ENCODE measurements at regions not wholly inside any gene's neighbourhood (a gene's known extent, or its start where the extent isn't known, plus 50 kb on each side); places are given as distances from the start of the nearest gene placed in this dataset.

- TF ChIP-seq POLR2A (IDR thresholded peaks at IDR 0.05) (no peak), EP300 (IDR thresholded peaks at IDR 0.05) (no peak)
- TF ChIP-seq, protein P1, sequence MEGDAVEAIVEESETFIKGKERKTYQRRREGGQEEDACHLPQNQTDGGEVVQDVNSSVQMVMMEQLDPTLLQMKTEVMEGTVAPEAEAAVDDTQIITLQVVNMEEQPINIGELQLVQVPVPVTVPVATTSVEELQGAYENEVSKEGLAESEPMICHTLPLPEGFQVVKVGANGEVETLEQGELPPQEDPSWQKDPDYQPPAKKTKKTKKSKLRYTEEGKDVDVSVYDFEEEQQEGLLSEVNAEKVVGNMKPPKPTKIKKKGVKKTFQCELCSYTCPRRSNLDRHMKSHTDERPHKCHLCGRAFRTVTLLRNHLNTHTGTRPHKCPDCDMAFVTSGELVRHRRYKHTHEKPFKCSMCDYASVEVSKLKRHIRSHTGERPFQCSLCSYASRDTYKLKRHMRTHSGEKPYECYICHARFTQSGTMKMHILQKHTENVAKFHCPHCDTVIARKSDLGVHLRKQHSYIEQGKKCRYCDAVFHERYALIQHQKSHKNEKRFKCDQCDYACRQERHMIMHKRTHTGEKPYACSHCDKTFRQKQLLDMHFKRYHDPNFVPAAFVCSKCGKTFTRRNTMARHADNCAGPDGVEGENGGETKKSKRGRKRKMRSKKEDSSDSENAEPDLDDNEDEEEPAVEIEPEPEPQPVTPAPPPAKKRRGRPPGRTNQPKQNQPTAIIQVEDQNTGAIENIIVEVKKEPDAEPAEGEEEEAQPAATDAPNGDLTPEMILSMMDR (IDR thresholded peaks at IDR 0.05), result no peak
- Histone ChIP-seq H3K27me3 (no peaks in the 10 kb centered on the region), H3K4me1 (no peaks in the 10 kb centered on the region), H3K36me3 (no peaks in the 10 kb centered on the region), H3K27ac (no peak overlapping the region), H3K4me3 (no peak overlapping the region), H3K9me3 (peaks cover 0 to 6% (median 0%) of the 10 kb centered on the region in 4 donors)
- no peak for DNase-seq (ENCODE audit: low spot score in 2 of 2)
- WGBS, 2 donors, result 21 to 26% methylated on average over 1 of the region's 1 CpG
Measured at GRCh38 chr7:46011501-46011900, 90.4 kb upstream of the IGFBP3 start.

DNA sequence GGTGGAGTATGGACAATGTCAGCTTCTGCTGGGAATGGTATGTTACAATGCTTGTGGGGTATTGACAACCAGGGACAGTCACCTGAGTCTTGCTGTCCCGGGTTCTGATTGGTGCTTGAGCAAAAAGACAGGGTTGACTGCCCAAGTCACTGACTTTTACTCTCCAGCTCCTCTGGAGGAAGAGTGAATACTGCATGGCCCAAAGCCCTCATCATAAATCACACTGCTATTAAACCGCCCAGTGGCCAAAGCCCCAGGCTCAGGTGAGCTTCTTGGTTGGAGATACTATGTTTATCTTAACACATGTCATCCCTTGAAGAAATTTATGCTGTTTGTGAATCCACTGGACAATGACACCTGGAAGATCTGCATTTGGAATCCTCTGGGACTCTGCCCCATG lies 90.0 kb upstream of the IGFBP3 start:
- TF ChIP-seq EP300 (IDR thresholded peaks at IDR 0.05) (no peak), POLR2A (IDR thresholded peaks at IDR 0.05) (no peak)
- TF ChIP-seq, protein P1 (IDR thresholded peaks at IDR 0.05), result no peak
- Histone ChIP-seq H3K4me3 (no peak overlapping the region), H3K36me3 (no peaks in the 10 kb centered on the region), H3K27ac (no peak overlapping the region), H3K27me3 (no peaks in the 10 kb centered on the region), H3K9me3 (peaks cover 0 to 7% (median 0%) of the 10 kb centered on the region in 4 donors), H3K4me1 (no peaks in the 10 kb centered on the region)
- DNase-seq (ENCODE audit: low spot score in 2 of 2), result no peak
- 86% methylated on average over 2 of the region's 2 CpGs for WGBS, 2 donors

DNA sequence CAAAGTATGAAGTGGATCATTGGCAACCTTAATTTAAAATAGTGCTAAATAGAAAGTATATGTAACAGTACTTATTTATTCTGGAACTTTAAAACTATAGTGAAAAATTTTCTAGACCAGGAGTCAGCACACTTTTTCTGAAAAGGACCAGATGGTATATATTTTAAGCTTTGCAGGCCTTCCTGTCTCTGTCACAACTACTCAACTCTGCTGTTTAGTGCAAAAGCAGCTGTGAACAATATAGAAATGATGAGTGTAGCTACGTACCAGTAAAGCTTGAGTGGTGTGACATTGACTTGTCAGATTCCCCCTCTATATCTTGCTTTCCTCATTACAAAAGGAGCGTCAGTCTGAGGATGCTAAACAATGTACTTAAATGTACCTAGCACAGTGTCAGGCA lies 88.1 kb upstream of the IGFBP3 start:
- WGBS, 2 donors, result 90 to 95% methylated on average over 2 of the region's 2 CpGs
- TF ChIP-seq EP300 (IDR thresholded peaks at IDR 0.05), result no peak
- TF ChIP-seq POLR2A (IDR thresholded peaks at IDR 0.05), result no peak
- TF ChIP-seq, protein P1 (IDR thresholded peaks at IDR 0.05), result no peak
- no peaks in the 10 kb centered on the region for H3K4me1 ChIP-seq
- no peaks in the 10 kb centered on the region for H3K27me3 ChIP-seq
- peaks cover 0 to 7% (median 0%) of the 10 kb centered on the region in 4 donors for H3K9me3 ChIP-seq
- DNase-seq (ENCODE audit: low spot score in 2 of 2), result no peak
- no peaks in the 10 kb centered on the region for H3K36me3 ChIP-seq
- H3K27ac ChIP-seq, result no peak overlapping the region
- no peak overlapping the region for H3K4me3 ChIP-seq

DNA sequence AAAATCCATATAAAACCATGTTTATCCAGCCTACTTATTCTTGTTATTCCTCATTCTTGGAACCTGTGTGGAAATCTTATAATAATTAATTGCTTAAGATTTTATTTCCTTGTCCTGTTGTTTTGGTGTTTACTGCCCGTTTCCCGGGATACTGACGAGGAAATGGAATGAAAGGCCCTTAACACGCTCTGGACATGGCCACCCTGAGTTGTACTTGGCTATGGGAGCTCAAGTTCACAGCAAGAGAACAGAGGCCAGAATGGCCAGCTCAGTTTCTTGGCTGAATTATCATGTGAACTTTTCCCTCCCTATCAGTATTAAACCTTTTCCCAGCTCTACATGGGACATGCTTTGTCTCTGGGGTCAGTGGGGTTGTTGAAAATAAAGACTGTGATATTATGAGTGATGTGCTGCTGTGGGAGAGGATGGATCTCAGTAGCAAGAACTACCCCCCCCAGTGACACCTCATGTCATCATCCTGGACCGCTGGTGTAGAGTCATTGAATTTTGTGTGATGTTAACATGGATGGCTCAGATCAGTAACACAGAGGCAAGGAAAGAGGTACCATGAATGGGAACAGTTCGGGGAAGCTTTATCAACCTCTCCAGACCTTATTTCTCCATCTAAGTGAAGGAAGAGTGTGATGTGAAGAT lies 87.0 kb upstream of the IGFBP3 start:
- no peak for DNase-seq (ENCODE audit: low spot score in 2 of 2)
- 55 to 64% methylated on average over 6 of the region's 6 CpGs for WGBS, 2 donors
- no peaks in the 10 kb centered on the region for H3K4me1 ChIP-seq
- no peaks in the 10 kb centered on the region for H3K36me3 ChIP-seq
- H3K27ac ChIP-seq, result no peak overlapping the region
- H3K9me3 ChIP-seq, result peaks cover 0 to 9% (median 0%) of the 10 kb centered on the region in 4 donors
- no peak overlapping the region for H3K4me3 ChIP-seq
- TF ChIP-seq, protein P1 (IDR thresholded peaks at IDR 0.05), result no peak
- TF ChIP-seq POLR2A (IDR thresholded peaks at IDR 0.05), result no peak
- peak in 1 of 2 donors; percentile 20 for TF ChIP-seq EP300 (IDR thresholded peaks at IDR 0.05)
- H3K27me3 ChIP-seq, result no peaks in the 10 kb centered on the region

GRCh38 chr7:46007194-46007593 lies 86.1 kb upstream of the IGFBP3 start:
- no peak overlapping the region for H3K27ac ChIP-seq
- H3K36me3 ChIP-seq, result no peaks in the 10 kb centered on the region
- no peak for DNase-seq (ENCODE audit: low spot score in 2 of 2)
- no peaks in the 10 kb centered on the region for H3K4me1 ChIP-seq
- peaks cover 0 to 18% (median 0%) of the 10 kb centered on the region in 4 donors for H3K9me3 ChIP-seq
- H3K27me3 ChIP-seq, result no peaks in the 10 kb centered on the region
- H3K4me3 ChIP-seq, result no peak overlapping the region
- TF ChIP-seq, protein P1 (IDR thresholded peaks at IDR 0.05), result no peak
- no peak for TF ChIP-seq EP300 (IDR thresholded peaks at IDR 0.05)
- TF ChIP-seq POLR2A (IDR thresholded peaks at IDR 0.05), result no peak
- WGBS, 2 donors, result 82 to 86% methylated on average over 2 of the region's 2 CpGs
